Kidney (tissue), 13 donors: ENCODE measurements at regions not wholly inside any gene's neighbourhood (a gene's known extent, or its start where the extent isn't known, plus 50 kb on each side); places are given as distances from the start of the nearest gene placed in this dataset.

ENCODE experiments used
- DNase-seq, 5 donors: peaks; one replicate each; pipeline ENCODE4 v3.0.0-alpha.2; 2013 to 2020
- FAIRE-seq: peaks from 2 replicates; lab custom pipeline; 2012; peaks lifted over from hg19 to GRCh38; lab: Jason Lieb, UNC
- H3K27ac ChIP-seq, 2 donors: one replicate each; pipeline ENCODE4 v1.7.0; 2013; ENCODE audit warnings: low read depth in 2 of 2, low read length in 2 of 2, inconsistent platforms in 1 of 2
- H3K27me3 ChIP-seq: one replicate; pipeline ENCODE4 v1.7.1; 2013; ENCODE audit warnings: low read length, inconsistent platforms; ENCODE audit not compliant: control insufficient read depth, insufficient read depth
- H3K36me3 ChIP-seq, 3 donors: one replicate each; pipeline versions ENCODE4 v1.7.0 to v1.7.1; 2013; ENCODE audit warnings: low read length in 3 of 3, control low read depth in 1 of 3, inconsistent platforms in 1 of 3; ENCODE audit not compliant: insufficient read depth in 3 of 3, control insufficient read depth in 2 of 3
- H3K4me1 ChIP-seq, 3 donors: one replicate each; pipeline versions ENCODE4 v1.7.0 to v1.7.1; 2013; ENCODE audit warnings: low read length in 3 of 3, inconsistent platforms in 1 of 3, low read depth in 1 of 3; ENCODE audit not compliant: control insufficient read depth in 2 of 3, insufficient read depth in 2 of 3
- H3K4me3 ChIP-seq, 3 donors: one replicate each; pipeline versions ENCODE4 v1.7.0 to v1.8.1; 2013; ENCODE audit warnings: low read length in 3 of 3, control low read depth in 1 of 3, inconsistent platforms in 1 of 3
- H3K9ac ChIP-seq, 3 donors: one replicate each; pipeline versions ENCODE4 v1.7.0 to v1.7.1; 2013; ENCODE audit warnings: low read length in 3 of 3, control low read depth in 1 of 3, inconsistent platforms in 1 of 3
- H3K9me3 ChIP-seq, 3 donors: one replicate each; pipeline versions ENCODE4 v1.7.0 to v1.7.1; 2013; ENCODE audit warnings: low read length in 3 of 3, control low read depth in 1 of 3, inconsistent platforms in 1 of 3; ENCODE audit not compliant: control insufficient read depth in 2 of 3, insufficient read depth in 1 of 3
- CTCF ChIP-seq: IDR thresholded peaks from 3 replicates; pipeline ENCODE4 v1.5.1; 2012; ENCODE audit warnings: mild to moderate bottlenecking, moderate library complexity, borderline replicate concordance; ENCODE audit not compliant: insufficient read depth; ENCODE audit errors: extremely low read depth
- intact Hi-C: fragments of 100-400 bp; cut with DNase I; formaldehyde crosslinking; loops from one replicate; pipeline ENCODE4 v1.11.1; 2022
- donor health status: control.
- donor health status: control.
- donor health status: control.
- donor health status: control.
- donor health status: control.
- donor health status: DM: yes; HTN: yes; CAD: no.
- donor health status: Normal renal cell carcinoma (clear cell type).

GRCh38 chr9:29806937-29807618 lies 2233.8 kb upstream of the C9orf72 start:
- Histone ChIP-seq H3K4me3 (no peak overlapping the region), H3K36me3 (no peaks in the 10 kb centered on the region), H3K27ac (no peak overlapping the region), H3K9ac (no peak overlapping the region), H3K27me3 (no peaks in the 10 kb centered on the region), H3K9me3 (peaks cover 0 to 8% (median 0%) of the 10 kb centered on the region in 3 donors), H3K4me1 (no peaks in the 10 kb centered on the region)
- intact Hi-C loops: no loop called here
- DNase-seq (no peak), FAIRE-seq (no peak)
- no peak for TF ChIP-seq CTCF

GRCh38 chr9:29816954-29817703 lies 2243.8 kb upstream of the C9orf72 start:
- Histone ChIP-seq H3K9me3 (peaks cover 0 to 12% (median 0%) of the 10 kb centered on the region in 3 donors), H3K27me3 (no peaks in the 10 kb centered on the region), H3K9ac (no peak overlapping the region), H3K4me3 (no peak overlapping the region), H3K27ac (no peak overlapping the region), H3K36me3 (no peaks in the 10 kb centered on the region), H3K4me1 (no peaks in the 10 kb centered on the region)
- TF ChIP-seq CTCF: no peak
- DNase-seq (no peak), FAIRE-seq (no peak)
- intact Hi-C loops: no loop called here

GRCh38 chr9:29822458-29822857 lies 2249.2 kb upstream of the C9orf72 start:
- Histone ChIP-seq H3K27me3 (no peaks in the 10 kb centered on the region), H3K9me3 (peaks cover 0 to 12% (median 0%) of the 10 kb centered on the region in 3 donors), H3K36me3 (no peaks in the 10 kb centered on the region), H3K4me1 (no peaks in the 10 kb centered on the region), H3K9ac (no peak overlapping the region), H3K4me3 (no peak overlapping the region), H3K27ac (no peak overlapping the region)
- intact Hi-C loops: no loop called here
- no peak for TF ChIP-seq CTCF
- peak in 1 of 5 donors; percentile 35 for DNase-seq
- FAIRE-seq: no peak
